HEK293T (cell line): ENCODE measurements at regions not wholly inside any gene's neighbourhood (a gene's known extent, or its start where the extent isn't known, plus 50 kb on each side); places are given as distances from the start of the nearest gene placed in this dataset.

ENCODE experiments used
- CTCF ChIA-PET: fragments of 350-600 bp; formaldehyde crosslinking; extraction: SDS; loops from one replicate; lab custom pipeline; 2021; ENCODE audit warnings: antibody characterized with exemption, inconsistent platforms; lab: Yijun Ruan, JAX
- POLR2A ChIA-PET: fragments of 350-600 bp; formaldehyde crosslinking; extraction: SDS; loops from one replicate; lab custom pipeline; 2020; ENCODE audit warnings: antibody characterized with exemption, inconsistent platforms; lab: Yijun Ruan, JAX
- DNase-seq: peaks from one replicate; pipeline ENCODE4 v3.0.0; 2012; ENCODE audit warnings: mixed read lengths; ENCODE audit errors: extremely low spot score
- ARNT ChIP-seq: fragments of 450-650 bp; IDR thresholded peaks from 2 replicates; pipeline ENCODE4 v1.6.1; 2017; ENCODE audit warnings: mild to moderate bottlenecking
- BHLHE40 ChIP-seq: fragments of 450-650 bp; IDR thresholded peaks from 2 replicates; pipeline ENCODE4 v1.6.1; 2016; ENCODE audit warnings: mild to moderate bottlenecking, moderate library complexity, borderline replicate concordance
- CTBP1 ChIP-seq: fragments of 450-650 bp; IDR thresholded peaks from 2 replicates; pipeline ENCODE4 v1.6.1; 2016; ENCODE audit warnings: borderline replicate concordance
- ELF4 ChIP-seq: fragments of 450-650 bp; IDR thresholded peaks from 2 replicates; pipeline ENCODE4 v1.6.1; 2017; ENCODE audit warnings: antibody characterized with exemption
- FOXA1 ChIP-seq: fragments of 450-650 bp; IDR thresholded peaks from 2 replicates; pipeline ENCODE4 v1.6.1; 2016; ENCODE audit warnings: mild to moderate bottlenecking
- FOXK2 ChIP-seq: fragments of 450-650 bp; IDR thresholded peaks from 2 replicates; pipeline ENCODE4 v1.6.1; 2016; ENCODE audit warnings: mild to moderate bottlenecking
- FOXM1 ChIP-seq: fragments of 450-650 bp; IDR thresholded peaks from 2 replicates; pipeline ENCODE4 v1.6.1; 2017; ENCODE audit warnings: mild to moderate bottlenecking, borderline replicate concordance
- HDGF ChIP-seq: fragments of 450-650 bp; IDR thresholded peaks from 2 replicates; pipeline ENCODE4 v1.6.1; 2017; ENCODE audit warnings: antibody characterized with exemption, borderline replicate concordance
- L3MBTL2 ChIP-seq: fragments of 450-650 bp; conservative IDR thresholded peaks from 2 replicates; pipeline ENCODE4 v1.6.1; 2016; ENCODE audit warnings: mild to moderate bottlenecking
- LEF1 ChIP-seq: fragments of 450-650 bp; IDR thresholded peaks from 2 replicates; pipeline ENCODE4 v1.6.1; 2017; ENCODE audit warnings: mild to moderate bottlenecking, borderline replicate concordance
- NFRKB ChIP-seq: fragments of 450-650 bp; IDR thresholded peaks from 2 replicates; pipeline ENCODE4 v1.6.1; 2016; ENCODE audit warnings: mild to moderate bottlenecking, moderate library complexity
- SP1 ChIP-seq: fragments of 450-650 bp; IDR thresholded peaks from 2 replicates; pipeline ENCODE4 v1.6.1; 2017
- SUZ12 ChIP-seq: fragments of 450-650 bp; IDR thresholded peaks from 2 replicates; pipeline ENCODE4 v1.6.1; 2016; ENCODE audit warnings: mild to moderate bottlenecking
- TARDBP ChIP-seq: fragments of 450-650 bp; IDR thresholded peaks from 2 replicates; pipeline ENCODE4 v1.6.1; 2016
- ZNF384 ChIP-seq: fragments of 450-650 bp; IDR thresholded peaks from 2 replicates; pipeline ENCODE4 v1.6.1; 2016
- TF ChIP-seq, protein P1 (sequence below): fragments of 450-650 bp; IDR thresholded peaks from 2 replicates; pipeline ENCODE4 v1.6.1; 2016

DNA sequence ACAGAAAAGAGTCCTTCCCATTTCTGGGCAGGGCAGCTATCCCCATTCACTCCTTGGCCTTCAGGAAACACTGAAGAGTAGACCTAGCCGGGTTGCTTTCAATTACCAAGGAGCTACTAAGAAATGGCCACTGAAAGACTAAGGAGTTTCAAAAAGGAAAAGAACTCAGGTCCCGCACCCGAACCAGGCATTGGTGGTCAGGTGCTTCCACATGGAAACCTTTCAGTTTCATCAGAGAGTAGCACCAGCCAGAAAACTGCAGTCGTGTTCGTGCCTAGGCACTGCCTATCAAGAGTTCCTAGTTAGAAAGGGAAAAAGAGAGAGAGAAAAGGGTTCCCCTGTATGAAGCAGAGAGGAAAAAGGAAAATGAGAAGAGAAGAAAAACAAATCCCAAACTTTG, 237.9 kb downstream of the KLHL4 start:
- POLR2A ChIA-PET = no interaction called here
- TF ChIP-seq LEF1 = no peak
- no peak for TF ChIP-seq ELF4
- no peak for TF ChIP-seq BHLHE40
- no peak for TF ChIP-seq HDGF
- TF ChIP-seq FOXK2 = no peak
- no peak for TF ChIP-seq CTBP1
- no peak for TF ChIP-seq NFRKB
- no peak for TF ChIP-seq SP1
- no peak for TF ChIP-seq ARNT
- TF ChIP-seq FOXA1 = no peak
- TF ChIP-seq, protein P1, sequence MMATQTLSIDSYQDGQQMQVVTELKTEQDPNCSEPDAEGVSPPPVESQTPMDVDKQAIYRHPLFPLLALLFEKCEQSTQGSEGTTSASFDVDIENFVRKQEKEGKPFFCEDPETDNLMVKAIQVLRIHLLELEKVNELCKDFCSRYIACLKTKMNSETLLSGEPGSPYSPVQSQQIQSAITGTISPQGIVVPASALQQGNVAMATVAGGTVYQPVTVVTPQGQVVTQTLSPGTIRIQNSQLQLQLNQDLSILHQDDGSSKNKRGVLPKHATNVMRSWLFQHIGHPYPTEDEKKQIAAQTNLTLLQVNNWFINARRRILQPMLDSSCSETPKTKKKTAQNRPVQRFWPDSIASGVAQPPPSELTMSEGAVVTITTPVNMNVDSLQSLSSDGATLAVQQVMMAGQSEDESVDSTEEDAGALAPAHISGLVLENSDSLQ = no peak
- no peak for TF ChIP-seq TARDBP
- no peak for TF ChIP-seq L3MBTL2
- DNase-seq = no peak
- CTCF ChIA-PET = no interaction called here

DNA sequence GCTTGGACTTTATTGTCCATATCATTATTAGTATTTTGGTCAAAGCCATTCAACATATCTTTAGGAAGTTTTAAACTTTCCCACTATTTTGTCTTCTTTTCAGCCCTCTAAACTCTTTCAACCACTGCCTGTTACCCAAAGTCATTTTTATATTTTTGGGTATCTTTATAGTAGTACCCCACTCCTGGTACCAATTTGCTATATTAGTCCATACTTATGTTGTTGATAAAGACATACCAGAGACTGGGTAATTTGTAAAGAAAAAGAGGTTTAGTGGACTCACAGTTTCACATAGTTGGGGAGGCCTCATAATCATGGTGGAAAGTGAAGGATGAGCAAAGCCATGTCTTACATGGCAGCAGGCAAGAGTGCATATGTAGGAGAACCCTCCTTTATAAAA, 271.4 kb downstream of the KLHL4 start:
- no peak for DNase-seq
- CTCF ChIA-PET = no interaction called here
- POLR2A ChIA-PET = no interaction called here
- no peak for TF ChIP-seq HDGF
- TF ChIP-seq SUZ12 = no peak
- TF ChIP-seq ZNF384 = no peak
- no peak for TF ChIP-seq SP1
- TF ChIP-seq L3MBTL2 = no peak
- TF ChIP-seq ELF4 = no peak
- no peak for TF ChIP-seq ARNT

DNA sequence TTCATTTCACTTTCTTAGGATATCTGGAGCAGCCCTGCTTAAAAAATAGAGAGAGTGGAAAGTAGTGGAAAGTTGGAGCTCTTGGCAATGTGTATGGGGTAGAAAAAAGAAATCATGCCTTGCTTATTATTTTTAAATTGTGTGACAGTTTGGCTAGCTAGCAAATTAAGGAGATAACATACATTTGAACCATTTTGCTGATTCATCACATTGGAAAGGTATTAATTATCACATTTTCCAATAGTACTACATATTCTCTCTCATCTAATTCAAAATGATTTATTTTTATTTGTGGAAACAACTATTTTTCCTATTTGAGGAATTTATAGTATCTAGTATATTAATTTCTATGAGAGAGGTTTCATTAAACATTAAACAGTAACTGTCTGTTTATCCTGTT, 280.4 kb downstream of the KLHL4 start:
- CTCF ChIA-PET = no interaction called here
- POLR2A ChIA-PET = no interaction called here
- no peak for DNase-seq
- no peak for TF ChIP-seq NFRKB
- no peak for TF ChIP-seq ELF4
- TF ChIP-seq FOXA1 = no peak
- TF ChIP-seq SUZ12 = no peak
- no peak for TF ChIP-seq ARNT
- TF ChIP-seq LEF1 = no peak
- TF ChIP-seq SP1 = no peak
- TF ChIP-seq BHLHE40 = no peak
- TF ChIP-seq TARDBP = no peak
- TF ChIP-seq L3MBTL2 = no peak
- TF ChIP-seq HDGF = no peak
- TF ChIP-seq FOXM1 = no peak
- no peak for TF ChIP-seq ZNF384
- TF ChIP-seq CTBP1 = no peak
- no peak for TF ChIP-seq FOXK2
- TF ChIP-seq, protein P1 = no peak

DNA sequence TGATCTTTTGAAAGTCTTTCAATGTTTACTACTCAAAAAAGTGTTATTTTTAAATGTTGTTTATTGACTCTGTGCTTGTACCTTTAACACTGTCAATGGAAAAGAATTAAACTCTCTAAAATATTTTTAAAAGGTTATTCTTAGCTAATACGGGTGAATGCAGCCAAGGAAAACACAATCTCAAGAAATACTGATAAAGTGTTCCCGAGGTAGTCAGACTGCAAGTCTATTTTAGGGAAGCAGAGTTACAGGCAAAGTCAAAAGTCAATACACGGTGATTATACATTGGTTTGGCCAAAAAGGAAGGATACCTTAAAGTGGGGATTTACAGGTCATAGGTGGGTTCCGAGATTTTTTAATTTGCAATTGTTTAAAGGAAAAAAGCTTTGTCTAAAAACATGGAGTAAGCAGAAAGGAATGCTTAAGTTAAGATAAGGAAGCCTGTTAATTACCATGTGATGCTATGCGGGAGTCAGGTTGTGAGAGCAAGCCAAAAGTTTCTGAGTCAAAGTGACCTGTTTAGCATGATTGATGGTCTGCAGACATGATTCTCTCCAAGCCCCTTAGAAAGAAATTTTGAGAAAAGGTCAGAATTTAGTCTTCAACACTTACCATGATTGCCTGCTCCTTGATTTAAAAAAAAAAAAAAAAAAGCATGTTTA, 288.4 kb downstream of the KLHL4 start:
- POLR2A ChIA-PET = no interaction called here
- CTCF ChIA-PET = no interaction called here
- TF ChIP-seq NFRKB (no peak), FOXK2 (no peak), FOXA1 (no peak), L3MBTL2 (no peak), CTBP1 (no peak), SP1 (no peak), ARNT (no peak), LEF1 (no peak), SUZ12 (no peak), HDGF (no peak), TARDBP (no peak)
- TF ChIP-seq, protein P1 = no peak
- no peak for DNase-seq

DNA sequence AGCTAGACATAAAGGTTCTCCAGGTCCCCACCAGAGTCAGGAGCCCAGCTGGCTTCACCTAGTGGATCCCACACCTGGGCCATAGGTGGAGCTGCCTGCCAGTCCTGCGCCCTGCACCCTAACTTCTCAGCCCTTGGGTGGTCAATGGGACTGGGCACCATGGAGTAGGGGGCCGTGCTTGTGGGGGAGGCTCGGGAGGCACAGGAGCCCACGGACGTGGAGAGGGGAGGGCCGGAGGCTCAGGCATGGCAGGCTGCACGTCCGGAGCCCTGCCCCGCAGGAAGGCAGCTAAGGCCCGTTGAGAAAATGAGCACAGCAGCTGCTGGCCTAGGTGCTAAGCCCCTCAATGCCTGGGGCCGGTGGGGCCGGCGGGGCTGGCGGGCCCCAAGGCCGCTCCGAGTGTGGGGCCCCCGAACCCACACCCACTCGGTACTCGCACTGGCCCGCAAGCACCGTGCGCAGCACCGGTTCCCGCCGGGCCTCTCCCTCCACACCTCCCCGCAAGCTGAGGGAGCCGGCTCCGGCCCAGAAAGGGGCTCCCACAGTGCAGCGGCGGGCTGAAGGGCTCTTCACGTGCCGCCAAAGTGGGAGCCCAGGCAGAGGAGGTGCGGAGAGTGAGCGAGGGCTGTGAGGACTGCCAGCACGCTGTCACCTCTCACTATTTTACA, 291.1 kb downstream of the KLHL4 start:
- DNase-seq = no peak
- no peak for TF ChIP-seq LEF1
- TF ChIP-seq CTBP1 = no peak
- no peak for TF ChIP-seq L3MBTL2
- TF ChIP-seq, protein P1 = no peak
- TF ChIP-seq FOXK2 = no peak
- no peak for TF ChIP-seq NFRKB
- TF ChIP-seq ZNF384 = no peak
- no peak for TF ChIP-seq BHLHE40
- TF ChIP-seq FOXM1 = no peak
- TF ChIP-seq TARDBP = no peak
- TF ChIP-seq SP1 = no peak
- TF ChIP-seq HDGF = no peak
- TF ChIP-seq FOXA1 = no peak
- no peak for TF ChIP-seq SUZ12
- no peak for TF ChIP-seq ELF4
- no peak for TF ChIP-seq ARNT
- POLR2A ChIA-PET = no interaction called here
- CTCF ChIA-PET = no interaction called here
